ENCODE measurements at regions not wholly inside any gene's neighbourhood (a gene's known extent, or its start where the extent isn't known, plus 50 kb on each side); places are given as distances from the start of the nearest gene placed in this dataset.
A peak's percentile ranks its signal among the peaks of the same experiment; 100 is the strongest.

DNA sequence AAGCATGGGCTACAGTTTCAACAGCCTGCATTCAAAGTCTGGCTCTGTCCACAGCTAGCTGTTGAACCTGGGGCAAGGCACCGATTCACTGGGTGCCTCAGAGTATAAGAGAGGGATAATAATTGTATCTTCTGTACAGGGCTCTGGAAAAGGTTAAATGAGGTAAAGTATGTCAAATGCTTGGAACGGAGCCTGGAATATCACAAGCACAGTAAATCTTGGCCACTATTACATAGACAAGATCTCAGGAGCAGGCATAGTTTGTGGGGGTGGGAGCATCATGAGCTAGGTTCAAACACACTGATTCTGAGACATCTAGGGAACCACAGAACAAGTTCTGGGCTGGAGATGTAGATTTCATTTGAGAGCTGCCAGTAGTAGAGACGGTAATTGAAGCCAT, 203.7 kb upstream of the NUDT4 start (continued):
- TF ChIP-seq, protein P1, sequence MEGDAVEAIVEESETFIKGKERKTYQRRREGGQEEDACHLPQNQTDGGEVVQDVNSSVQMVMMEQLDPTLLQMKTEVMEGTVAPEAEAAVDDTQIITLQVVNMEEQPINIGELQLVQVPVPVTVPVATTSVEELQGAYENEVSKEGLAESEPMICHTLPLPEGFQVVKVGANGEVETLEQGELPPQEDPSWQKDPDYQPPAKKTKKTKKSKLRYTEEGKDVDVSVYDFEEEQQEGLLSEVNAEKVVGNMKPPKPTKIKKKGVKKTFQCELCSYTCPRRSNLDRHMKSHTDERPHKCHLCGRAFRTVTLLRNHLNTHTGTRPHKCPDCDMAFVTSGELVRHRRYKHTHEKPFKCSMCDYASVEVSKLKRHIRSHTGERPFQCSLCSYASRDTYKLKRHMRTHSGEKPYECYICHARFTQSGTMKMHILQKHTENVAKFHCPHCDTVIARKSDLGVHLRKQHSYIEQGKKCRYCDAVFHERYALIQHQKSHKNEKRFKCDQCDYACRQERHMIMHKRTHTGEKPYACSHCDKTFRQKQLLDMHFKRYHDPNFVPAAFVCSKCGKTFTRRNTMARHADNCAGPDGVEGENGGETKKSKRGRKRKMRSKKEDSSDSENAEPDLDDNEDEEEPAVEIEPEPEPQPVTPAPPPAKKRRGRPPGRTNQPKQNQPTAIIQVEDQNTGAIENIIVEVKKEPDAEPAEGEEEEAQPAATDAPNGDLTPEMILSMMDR (IDR thresholded peaks at IDR 0.05) = no peak
- TF ChIP-seq YY1 (IDR thresholded peaks at IDR 0.05; ENCODE audit: low read depth) (no peak), FOSL2 (IDR thresholded peaks at IDR 0.05; ENCODE audit: borderline replicate concordance, low read depth) (no peak), SIN3A (IDR thresholded peaks at IDR 0.05; ENCODE audit: borderline replicate concordance, low read depth, low read length) (0 out of 2 replicates have a peak, but pooled peaks have one; percentile 53), TEAD4 (IDR thresholded peaks at IDR 0.05; ENCODE audit: borderline replicate concordance, insufficient read depth) (peak; percentile 53; the same call in 1 of the 2 replicates), NRF1 (IDR thresholded peaks at IDR 0.05; ENCODE audit: low read depth, low read length) (no peak), NFIC (IDR thresholded peaks at IDR 0.05; ENCODE audit: borderline replicate concordance) (peak; percentile 95), TAF1 (IDR thresholded peaks at IDR 0.05; ENCODE audit: borderline replicate concordance, low read depth, low read length) (no peak), FOXM1 (IDR thresholded peaks at IDR 0.05; ENCODE audit: low read depth) (no peak), JUND (IDR thresholded peaks at IDR 0.05) (peak; percentile 43), CHD2 (IDR thresholded peaks at IDR 0.05; ENCODE audit: low read length, partially characterized antibody) (peak; percentile 30)
- TF ChIP-seq, protein P2, sequence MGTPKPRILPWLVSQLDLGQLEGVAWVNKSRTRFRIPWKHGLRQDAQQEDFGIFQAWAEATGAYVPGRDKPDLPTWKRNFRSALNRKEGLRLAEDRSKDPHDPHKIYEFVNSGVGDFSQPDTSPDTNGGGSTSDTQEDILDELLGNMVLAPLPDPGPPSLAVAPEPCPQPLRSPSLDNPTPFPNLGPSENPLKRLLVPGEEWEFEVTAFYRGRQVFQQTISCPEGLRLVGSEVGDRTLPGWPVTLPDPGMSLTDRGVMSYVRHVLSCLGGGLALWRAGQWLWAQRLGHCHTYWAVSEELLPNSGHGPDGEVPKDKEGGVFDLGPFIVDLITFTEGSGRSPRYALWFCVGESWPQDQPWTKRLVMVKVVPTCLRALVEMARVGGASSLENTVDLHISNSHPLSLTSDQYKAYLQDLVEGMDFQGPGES (IDR thresholded peaks at IDR 0.05; ENCODE audit: low read depth, low read length) = no peak
- TF ChIP-seq, protein P3, sequence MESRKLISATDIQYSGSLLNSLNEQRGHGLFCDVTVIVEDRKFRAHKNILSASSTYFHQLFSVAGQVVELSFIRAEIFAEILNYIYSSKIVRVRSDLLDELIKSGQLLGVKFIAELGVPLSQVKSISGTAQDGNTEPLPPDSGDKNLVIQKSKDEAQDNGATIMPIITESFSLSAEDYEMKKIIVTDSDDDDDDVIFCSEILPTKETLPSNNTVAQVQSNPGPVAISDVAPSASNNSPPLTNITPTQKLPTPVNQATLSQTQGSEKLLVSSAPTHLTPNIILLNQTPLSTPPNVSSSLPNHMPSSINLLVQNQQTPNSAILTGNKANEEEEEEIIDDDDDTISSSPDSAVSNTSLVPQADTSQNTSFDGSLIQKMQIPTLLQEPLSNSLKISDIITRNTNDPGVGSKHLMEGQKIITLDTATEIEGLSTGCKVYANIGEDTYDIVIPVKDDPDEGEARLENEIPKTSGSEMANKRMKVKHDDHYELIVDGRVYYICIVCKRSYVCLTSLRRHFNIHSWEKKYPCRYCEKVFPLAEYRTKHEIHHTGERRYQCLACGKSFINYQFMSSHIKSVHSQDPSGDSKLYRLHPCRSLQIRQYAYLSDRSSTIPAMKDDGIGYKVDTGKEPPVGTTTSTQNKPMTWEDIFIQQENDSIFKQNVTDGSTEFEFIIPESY (IDR thresholded peaks at IDR 0.05; ENCODE audit: borderline replicate concordance, low read depth) = no peak

DNA sequence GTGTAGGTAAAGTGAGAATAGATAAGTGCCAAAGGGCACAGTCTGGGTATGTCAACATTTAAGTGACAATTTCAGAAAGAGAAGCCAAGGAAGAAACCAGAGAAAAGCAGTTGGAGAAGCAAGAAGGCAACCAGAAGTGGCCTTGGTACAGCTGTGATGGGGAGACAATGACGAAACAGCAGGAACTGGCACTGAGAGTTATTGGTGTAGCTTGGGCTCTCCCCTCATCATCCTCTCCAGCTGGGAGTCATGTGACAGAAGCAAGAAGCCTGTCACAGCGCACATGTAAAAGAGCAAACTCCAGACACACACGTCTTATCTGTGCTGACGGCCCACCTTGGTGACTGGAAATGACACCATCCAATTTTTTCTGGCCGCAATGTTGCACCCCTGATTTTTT, 203.3 kb upstream of the NUDT4 start:
- Histone ChIP-seq H3K79me2 (ENCODE audit: insufficient read depth) (no peaks in the 10 kb centered on the region), H3K36me3 (replicated peaks in 1 of 2; ENCODE audit: control insufficient read depth in 1 of 2, insufficient read depth in 2 of 2, low read length in 1 of 2) (no peaks in the 10 kb centered on the region), H3K27ac (ENCODE audit: low read depth in 2 of 2, low read length in 1 of 2) (peak overlapping the region; percentile 90 to 96)

More for the DNA sequence above, 203.3 kb upstream of the NUDT4 start:
- TF ChIP-seq RCOR1 (IDR thresholded peaks at IDR 0.05; ENCODE audit: low read length) (no peak), TEAD4 (IDR thresholded peaks at IDR 0.05; ENCODE audit: borderline replicate concordance, insufficient read depth) (no peak), FOXJ3 (CRISPR knock-in tag; IDR thresholded peaks at IDR 0.05) (no peak), NFIC (IDR thresholded peaks at IDR 0.05; ENCODE audit: borderline replicate concordance) (no peak), GABPA (IDR thresholded peaks at IDR 0.05; ENCODE audit: low read depth) (no peak)
- TF ChIP-seq, protein P4, sequence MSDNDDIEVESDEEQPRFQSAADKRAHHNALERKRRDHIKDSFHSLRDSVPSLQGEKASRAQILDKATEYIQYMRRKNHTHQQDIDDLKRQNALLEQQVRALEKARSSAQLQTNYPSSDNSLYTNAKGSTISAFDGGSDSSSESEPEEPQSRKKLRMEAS (IDR thresholded peaks at IDR 0.05; ENCODE audit: low read depth) = no peak
- TF ChIP-seq, protein P1 (IDR thresholded peaks at IDR 0.05) = no peak
- Histone ChIP-seq H3K9me3 (no peaks in the 10 kb centered on the region), H3K9ac (no peak overlapping the region), H3K4me1 (ENCODE audit: control insufficient read depth in 1 of 2, insufficient read depth in 2 of 2, low read depth in 1 of 2, low read length in 1 of 2) (peaks cover 19 to 48% of the 10 kb centered on the region in 2 experiments), H3K4me3 (ENCODE audit: low read depth in 2 of 2, low read length in 1 of 2) (no peak overlapping the region), H4K20me1 (ENCODE audit: insufficient read depth) (no peaks in the 10 kb centered on the region), H2AFZ (ENCODE audit: low read depth) (no peak overlapping the region), H3K4me2 (peak overlapping the region; percentile 61), H3F3A (replicated peaks; ENCODE audit: insufficient read depth) (peaks cover 29% of the 10 kb centered on the region), H3K27me3 (ENCODE audit: insufficient read depth) (no peaks in the 10 kb centered on the region), H3K9me2 (no peaks in the 10 kb centered on the region)
- DNase-seq = no peak
- ChIA-PET POLR2A (no interaction called here), CTCF (no interaction called here)
- WGBS (ENCODE audit: low lambda C conversion rate) = 89% methylated on average over 5 of the region's 5 CpGs

Measured in SK-N-SH (cell line).